ENCODE measurements at regions not wholly inside any gene's neighbourhood (a gene's known extent, or its start where the extent isn't known, plus 50 kb on each side); places are given as distances from the start of the nearest gene placed in this dataset.

DNA sequence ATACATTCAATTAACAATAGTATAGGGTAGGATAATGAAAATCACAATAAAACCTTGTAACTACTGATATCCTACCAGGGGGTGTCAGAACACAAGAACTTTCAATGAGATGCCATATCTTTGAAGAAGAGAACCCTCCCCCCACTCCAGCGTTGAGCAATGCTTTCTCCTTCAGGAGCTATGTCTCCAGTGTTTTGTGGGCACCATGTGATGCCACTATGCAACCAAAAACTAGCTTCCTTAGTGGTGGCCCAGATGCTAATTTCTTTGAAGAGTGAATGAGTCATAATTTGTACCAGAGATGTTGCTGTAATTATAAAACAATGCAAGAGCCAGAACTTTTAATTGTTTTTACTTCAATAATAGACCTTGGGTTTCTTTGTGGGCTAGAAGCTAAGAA lies 76.0 kb upstream of the ADO start:
- no peak overlapping the region for H3K4me3 ChIP-seq (ENCODE audit: low read length)
- Mint-ChIP-seq H3K4me1 (peaks cover 8% of the 10 kb centered on the region), H3K9me3 (no peaks in the 10 kb centered on the region), H3K27me3 (ENCODE audit: insufficient read depth) (peaks cover 55% of the 10 kb centered on the region), H3K36me3 (ENCODE audit: low read depth) (no peaks in the 10 kb centered on the region), H3K27ac (no peak overlapping the region), H3K4me3 (no peak overlapping the region)
- H3K36me3 ChIP-seq (ENCODE audit: control insufficient read depth, insufficient read depth, low read length): no peaks in the 10 kb centered on the region
- H3K9me3 ChIP-seq (ENCODE audit: control insufficient read depth, low read length): no peaks in the 10 kb centered on the region
- no peak for TF ChIP-seq CTCF (conservative IDR thresholded peaks at IDR 0.05)
- WGBS, 2 experiments (ENCODE audit: insufficient coverage in 1 of 2, insufficient read length in 1 of 2): 86% methylated on average over 1 of the region's 1 CpG; no CpG with 5 or more reads in 1 of the 2 experiments
- H3K27ac ChIP-seq (ENCODE audit: low read depth, low read length): no peak overlapping the region
- DNase-seq: no peak
- H3K4me1 ChIP-seq (ENCODE audit: control insufficient read depth, insufficient read depth, low read length): no peaks in the 10 kb centered on the region
- H3K9ac ChIP-seq (ENCODE audit: extremely low read depth, low read length, poor library complexity, severe bottlenecking): no peak overlapping the region
- H3K27me3 ChIP-seq (ENCODE audit: control insufficient read depth, insufficient read depth, low read length, poor library complexity, severe bottlenecking): peaks cover 80% of the 10 kb centered on the region

DNA sequence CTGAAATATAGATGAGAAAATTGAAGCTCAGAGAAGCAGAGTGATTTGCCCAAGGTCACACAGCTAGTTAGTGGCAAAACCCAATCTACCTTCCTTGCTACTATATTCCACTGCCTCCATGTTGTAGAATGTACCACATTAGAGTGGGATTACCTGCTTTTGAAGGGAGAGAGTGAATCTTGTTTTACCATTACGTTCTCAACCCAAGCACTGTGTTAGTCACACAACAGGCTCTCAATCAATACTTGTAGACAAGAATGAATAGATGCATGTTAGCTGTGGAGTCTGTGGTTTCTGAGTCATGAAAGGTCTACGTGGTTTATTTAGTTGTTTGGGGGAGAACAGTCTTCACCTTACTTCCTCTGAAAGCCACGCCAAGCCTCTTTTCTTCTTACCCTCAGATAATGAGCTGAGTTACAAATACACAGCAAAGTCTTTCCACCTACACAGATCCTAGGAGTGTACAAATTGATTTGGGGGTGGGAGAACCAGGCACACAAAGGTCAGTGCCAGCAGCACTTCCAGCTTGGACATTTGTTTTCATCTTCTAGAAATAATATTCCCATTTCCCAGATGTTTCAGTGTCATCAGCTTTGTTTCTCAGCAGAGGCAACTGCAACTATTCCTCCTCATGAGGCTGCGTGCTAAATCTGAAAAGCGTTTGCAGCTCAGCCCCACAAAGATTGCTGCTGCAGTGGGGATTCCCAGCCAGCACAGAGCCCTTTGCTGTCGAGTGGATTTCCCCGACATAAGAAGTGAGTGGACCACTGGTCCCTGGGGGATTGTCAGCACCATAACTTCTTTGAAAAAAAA lies 71.5 kb upstream of the ADO start:
- H3K36me3 ChIP-seq (ENCODE audit: control insufficient read depth, insufficient read depth, low read length): no peaks in the 10 kb centered on the region
- 83 to 94% methylated on average over 1 to 5 of the region's 7 CpGs for whole genome bisulfite sequencing, 2 experiments (ENCODE audit: insufficient coverage in 1 of 2, insufficient read length in 1 of 2)
- Mint-ChIP-seq H3K27ac (no peak overlapping the region), H3K4me3 (no peak overlapping the region), H3K27me3 (ENCODE audit: insufficient read depth) (peaks cover 34% of the 10 kb centered on the region), H3K9me3 (no peaks in the 10 kb centered on the region), H3K36me3 (ENCODE audit: low read depth) (no peaks in the 10 kb centered on the region), H3K4me1 (no peaks in the 10 kb centered on the region)
- TF ChIP-seq CTCF (conservative IDR thresholded peaks at IDR 0.05): no peak
- no peak for DNase-seq
- H3K4me1 ChIP-seq (ENCODE audit: control insufficient read depth, insufficient read depth, low read length): no peaks in the 10 kb centered on the region
- H3K9ac ChIP-seq (ENCODE audit: extremely low read depth, low read length, poor library complexity, severe bottlenecking): no peak overlapping the region
- H3K27ac ChIP-seq (ENCODE audit: low read depth, low read length): no peak overlapping the region
- no peak overlapping the region for H3K4me3 ChIP-seq (ENCODE audit: low read length)
- H3K9me3 ChIP-seq (ENCODE audit: control insufficient read depth, low read length): no peaks in the 10 kb centered on the region
- peaks cover 74% of the 10 kb centered on the region for H3K27me3 ChIP-seq (ENCODE audit: control insufficient read depth, insufficient read depth, low read length, poor library complexity, severe bottlenecking)

DNA sequence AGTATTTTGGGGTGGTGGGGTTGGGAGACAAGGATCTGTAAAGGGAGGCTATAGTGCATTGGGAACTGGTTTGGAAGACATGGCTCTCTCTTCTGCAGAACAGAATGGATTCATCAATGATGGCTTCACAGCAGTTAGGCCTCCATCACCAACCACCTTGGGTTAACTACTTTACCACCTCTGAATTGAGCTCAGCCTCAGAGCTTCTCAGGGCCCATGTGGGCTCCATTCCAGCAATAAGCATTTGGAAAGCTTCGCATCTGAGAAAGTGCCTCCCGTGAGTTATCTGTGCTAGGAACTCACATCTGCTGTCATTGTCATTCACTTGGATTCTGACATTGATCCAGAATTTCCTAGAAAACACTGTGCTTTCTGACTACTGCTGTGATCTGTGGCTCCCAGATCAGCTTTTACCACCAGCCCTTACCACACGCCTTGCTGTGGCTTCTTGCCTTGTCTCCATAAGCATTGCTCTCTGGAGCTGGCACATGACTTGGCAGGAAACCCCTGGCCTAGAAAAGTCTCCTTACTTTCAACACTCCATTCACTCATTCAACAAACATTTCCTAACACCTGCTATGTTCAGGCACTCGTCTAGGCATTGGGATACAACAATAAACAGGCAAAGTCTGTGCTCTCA lies 70.7 kb upstream of the ADO start:
- Mint-ChIP-seq H3K9me3 (no peaks in the 10 kb centered on the region), H3K4me1 (no peaks in the 10 kb centered on the region), H3K27me3 (ENCODE audit: insufficient read depth) (peaks cover 30% of the 10 kb centered on the region), H3K27ac (no peak overlapping the region), H3K36me3 (ENCODE audit: low read depth) (no peaks in the 10 kb centered on the region), H3K4me3 (no peak overlapping the region)
- Histone ChIP-seq H3K27ac (ENCODE audit: low read depth, low read length) (no peak overlapping the region), H3K9me3 (ENCODE audit: control insufficient read depth, low read length) (no peaks in the 10 kb centered on the region), H3K4me3 (ENCODE audit: low read length) (no peak overlapping the region), H3K27me3 (ENCODE audit: control insufficient read depth, insufficient read depth, low read length, poor library complexity, severe bottlenecking) (peaks cover 75% of the 10 kb centered on the region), H3K36me3 (ENCODE audit: control insufficient read depth, insufficient read depth, low read length) (no peaks in the 10 kb centered on the region), H3K9ac (ENCODE audit: extremely low read depth, low read length, poor library complexity, severe bottlenecking) (no peak overlapping the region), H3K4me1 (ENCODE audit: control insufficient read depth, insufficient read depth, low read length) (no peaks in the 10 kb centered on the region)
- 92 to 100% methylated on average over 4 of the region's 4 CpGs for WGBS, 2 experiments (ENCODE audit: insufficient coverage in 1 of 2, insufficient read length in 1 of 2)
- no peak for DNase-seq
- TF ChIP-seq CTCF (conservative IDR thresholded peaks at IDR 0.05): no peak

Measured in endodermal cell (in vitro differentiated cells).